ENCODE measurements at regions not wholly inside any gene's neighbourhood (a gene's known extent, or its start where the extent isn't known, plus 50 kb on each side); places are given as distances from the start of the nearest gene placed in this dataset.
A peak's percentile ranks its signal among the peaks of the same experiment; 100 is the strongest.
"Not testable (repeated sequence)": the region's sequence is repeated elsewhere in the genome, so short reads cannot be mapped to it uniquely, and the experiment has no call there.

DNA sequence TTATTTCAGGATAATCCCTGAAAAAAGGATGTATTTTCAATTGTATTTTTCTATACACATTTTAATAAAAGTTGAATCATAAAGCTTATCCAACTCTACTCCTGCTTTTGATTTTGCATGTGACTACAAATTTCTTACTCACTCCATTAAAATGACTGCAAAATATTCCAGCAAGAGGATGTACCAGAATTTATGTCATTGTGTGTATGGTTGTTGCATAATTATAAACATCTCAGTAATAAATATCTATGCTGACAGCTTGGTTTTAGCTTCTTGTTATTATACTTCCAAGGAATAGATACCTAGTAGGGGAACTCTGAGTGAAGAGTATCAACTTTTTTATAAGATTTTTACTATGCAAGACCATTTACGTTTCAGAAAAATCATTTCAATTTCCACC lies 463.2 kb upstream of the RUNX1 start:
- DNase-seq = no peak

DNA sequence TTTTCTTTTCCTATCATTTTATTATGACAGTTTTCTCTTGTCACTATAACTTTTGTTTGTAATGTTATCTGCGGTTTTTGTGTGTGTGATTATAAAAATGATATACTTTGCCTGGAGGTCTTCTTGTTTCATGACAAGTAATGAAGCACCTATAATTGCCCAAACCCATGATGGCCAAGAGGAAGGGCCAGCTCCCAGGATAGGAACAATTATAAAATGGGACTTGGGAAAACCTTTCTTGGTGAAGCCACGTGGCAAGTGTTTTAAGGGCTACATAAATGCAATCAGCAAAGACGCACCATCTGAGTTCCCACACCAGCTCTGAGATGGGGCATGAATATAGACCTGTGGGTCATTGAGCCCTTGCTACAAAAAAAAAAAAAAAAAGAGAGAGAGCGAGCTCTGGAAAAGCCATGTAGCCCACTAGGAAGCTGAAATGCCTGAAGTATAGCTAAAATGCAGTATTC lies 462.6 kb upstream of the RUNX1 start:
- no peak for DNase-seq

DNA sequence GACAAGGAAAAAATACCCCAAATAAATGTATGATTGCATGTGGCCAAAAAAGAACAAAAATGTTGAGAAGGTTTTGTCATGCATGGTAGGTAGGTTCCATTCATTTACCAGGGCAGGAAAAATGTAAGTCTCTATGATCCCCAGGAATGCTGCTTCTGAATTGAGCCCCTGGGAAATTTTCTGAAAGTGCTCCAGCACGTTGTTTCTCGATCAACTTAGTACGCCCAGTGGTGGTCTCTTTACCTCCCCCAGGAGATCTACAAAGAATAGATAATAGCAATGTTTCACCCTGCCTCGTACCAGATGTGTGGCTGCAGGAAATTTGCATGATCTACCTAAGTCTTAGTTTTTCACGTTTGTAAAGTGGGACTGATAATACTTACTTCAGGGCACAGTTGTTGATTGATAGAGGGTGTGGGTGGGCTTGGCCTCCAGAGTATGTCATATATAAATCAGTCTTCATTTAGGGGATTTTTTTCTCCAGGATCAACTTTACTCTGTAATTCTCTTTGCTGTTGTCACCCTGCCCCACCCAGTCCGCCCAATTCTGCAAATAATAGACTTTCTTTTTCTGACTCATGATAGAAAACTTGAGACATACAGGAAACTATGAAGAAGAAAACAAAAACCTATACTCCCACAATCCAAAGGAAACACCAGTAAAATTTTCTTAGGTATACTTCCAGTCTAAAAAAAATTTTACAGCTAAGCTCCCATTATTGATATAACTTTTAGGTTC lies 462.0 kb upstream of the RUNX1 start:
- DNase-seq = peak; percentile 8

DNA sequence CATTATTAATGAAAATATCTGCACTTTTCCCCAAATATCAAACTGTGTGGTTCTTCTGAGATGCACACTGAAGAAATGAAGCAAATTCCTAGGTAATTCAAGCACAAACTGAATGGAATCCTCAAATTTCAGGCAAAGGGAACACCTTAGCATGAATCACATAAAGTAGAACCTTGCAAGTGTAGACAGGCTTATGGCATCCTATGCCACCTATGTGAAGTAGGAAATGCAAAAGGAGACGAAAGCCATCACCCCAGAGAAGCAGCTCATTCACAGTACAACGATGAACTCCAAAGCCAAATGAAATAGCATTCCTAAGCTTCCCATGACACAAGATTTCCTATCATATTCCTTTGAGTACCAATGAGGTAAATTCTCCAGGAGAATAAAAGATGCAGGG lies 461.2 kb upstream of the RUNX1 start:
- DNase-seq = no peak

DNA sequence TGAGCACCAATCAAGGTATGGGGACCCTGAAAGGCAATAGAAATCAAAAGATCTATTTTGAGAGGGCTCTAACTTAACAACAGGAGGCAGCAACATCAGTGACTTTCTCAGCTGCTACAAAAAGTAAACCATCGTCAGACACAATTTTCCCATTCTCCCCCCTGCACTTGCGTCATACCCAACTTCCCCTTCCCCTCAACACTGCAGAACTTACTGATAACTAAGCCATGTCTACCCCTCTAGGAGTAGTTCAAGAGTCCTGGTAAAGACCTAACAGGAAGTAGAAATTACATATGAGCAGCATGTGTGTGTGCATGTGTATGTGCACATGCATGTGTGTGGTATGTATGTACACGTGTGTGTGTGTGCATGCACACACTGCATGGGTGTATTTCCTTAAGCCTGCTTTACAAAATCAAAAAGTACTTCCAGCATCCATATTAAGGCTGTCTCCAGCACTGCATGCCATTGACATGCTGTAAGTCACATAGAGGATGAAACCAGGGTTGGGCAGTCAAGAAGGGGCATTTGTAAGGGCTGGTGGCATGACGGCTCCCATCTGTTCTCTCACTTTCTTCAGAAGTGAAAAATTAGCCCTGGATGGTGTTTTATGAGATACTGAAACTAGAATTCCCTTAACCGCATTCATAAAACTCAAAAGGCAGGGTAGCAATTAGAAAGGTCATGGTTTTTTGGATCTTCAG lies 460.1 kb upstream of the RUNX1 start:
- no peak for DNase-seq

DNA sequence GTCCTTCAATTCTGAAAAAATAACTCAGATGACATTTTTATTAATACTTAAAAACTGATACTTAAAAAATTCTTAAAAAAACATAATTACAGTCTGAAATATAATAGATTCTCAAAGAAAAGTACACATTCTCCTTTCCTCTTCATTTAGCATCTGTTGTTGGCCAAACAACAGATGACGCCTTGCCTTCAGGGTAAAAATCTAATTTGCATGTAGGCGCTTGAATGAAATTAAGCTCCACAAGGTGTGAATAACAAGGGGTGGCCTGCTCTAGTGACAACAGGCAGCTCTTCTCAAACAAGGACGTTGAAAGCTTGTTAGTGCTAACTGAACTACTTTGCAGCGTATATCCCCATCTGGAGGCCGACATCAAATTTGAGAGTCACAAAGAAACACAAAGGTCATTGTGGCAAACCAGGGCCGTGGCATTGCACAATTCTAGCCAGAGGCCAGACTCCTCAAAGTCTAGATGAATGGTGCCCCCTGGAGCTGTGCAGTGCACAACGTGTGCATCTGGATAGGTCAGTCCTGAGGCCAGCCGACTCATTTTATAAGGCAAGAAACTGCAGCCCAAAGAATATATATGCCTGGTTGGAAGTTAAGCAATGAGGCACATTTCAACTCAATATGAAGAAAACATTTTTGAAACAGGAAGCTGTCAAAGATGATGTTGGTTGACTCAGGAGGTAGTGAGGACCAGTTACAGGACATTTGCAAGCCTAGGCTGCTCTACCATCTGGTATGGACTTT lies 459.2 kb upstream of the RUNX1 start:
- DNase-seq = peak; percentile 9

DNA sequence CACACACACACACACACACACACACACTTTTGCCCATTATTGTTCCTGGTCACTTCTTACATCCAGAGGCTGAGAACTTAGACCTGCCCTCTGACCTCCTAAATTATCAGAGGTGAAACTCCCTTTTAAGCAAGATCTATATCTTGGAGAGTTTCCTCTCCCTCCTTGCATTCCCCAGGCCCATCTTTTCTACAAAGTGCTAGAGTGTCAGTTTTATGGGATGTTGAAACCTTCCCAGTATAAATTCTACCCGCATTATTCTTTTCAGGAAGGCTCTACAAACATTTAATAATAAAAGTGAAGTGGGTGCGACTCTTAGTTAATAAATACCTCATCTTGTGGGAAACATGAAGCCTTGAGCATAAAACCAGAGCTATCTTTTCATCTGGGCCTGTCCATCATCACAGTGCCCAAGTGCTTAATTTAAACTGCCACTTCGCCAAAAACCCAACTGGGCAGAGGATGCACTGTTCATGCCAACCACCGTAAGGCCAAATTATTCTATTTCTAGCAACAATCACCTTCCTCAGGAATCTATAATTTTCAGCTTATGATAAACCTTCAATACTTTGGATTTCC lies 458.2 kb upstream of the RUNX1 start:
- no peak for DNase-seq

DNA sequence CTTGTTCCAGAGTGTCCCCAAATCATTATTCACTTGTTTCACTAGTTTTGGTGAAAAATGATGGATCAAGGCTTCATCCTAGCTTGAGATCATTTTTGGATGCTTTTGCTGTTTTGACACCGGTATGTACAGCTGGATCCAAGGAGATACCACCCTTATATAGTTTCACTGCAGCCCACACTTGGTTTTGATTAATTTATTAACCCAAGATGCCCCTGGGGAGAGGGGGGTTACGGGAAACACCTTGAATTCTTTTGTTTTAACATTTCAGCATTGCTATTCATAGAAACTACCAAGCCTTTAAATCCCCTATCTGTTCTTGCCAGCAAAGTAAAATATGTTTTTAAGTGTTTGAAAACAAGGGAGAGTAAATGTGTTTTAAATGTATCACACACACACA lies 457.7 kb upstream of the RUNX1 start:
- DNase-seq = no peak

DNA sequence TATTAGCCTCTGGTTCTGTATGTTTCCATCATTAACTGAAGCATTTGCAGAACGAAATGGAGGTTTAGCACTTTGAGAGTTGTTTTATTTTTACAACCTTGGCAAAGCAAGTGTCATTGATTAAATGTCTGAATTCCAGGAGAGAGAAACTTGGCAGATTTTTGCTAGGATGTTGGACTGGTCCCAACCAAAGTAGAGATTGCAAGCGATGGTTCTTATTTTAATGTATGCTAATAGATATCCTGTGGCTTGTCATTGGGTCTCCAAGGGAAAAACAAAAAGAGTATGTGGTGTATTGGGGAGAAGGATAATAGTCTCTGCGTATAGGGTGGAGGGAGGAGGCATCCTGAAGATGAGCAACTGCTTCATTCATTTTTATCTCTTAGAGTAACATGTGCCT lies 457.2 kb upstream of the RUNX1 start:
- DNase-seq = no peak

DNA sequence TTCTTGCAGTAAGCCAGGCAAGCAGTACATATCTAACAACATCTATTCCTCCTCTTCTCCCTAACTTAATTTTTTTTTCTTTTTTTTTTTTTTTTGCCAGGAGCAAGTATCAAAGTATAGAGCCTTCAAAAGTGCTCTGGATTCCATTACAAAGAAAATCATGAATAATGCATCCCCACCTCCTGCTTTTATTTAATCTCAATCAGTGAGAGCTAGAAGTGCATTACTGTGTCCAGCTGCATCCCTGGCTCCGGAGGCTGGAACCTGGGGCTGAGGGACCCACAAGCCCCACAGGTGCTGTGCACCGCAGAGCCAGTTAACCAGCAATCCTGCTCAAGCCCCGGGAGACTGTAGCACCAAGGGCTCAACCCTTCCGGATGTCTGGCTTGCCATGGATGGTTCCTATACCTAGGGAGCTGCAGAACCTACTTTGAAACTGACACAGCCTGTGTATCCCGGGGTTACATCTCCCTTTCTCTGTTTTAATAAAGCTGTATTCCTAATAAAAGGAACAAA lies 455.9 kb upstream of the RUNX1 start:
- no peak for DNase-seq

DNA sequence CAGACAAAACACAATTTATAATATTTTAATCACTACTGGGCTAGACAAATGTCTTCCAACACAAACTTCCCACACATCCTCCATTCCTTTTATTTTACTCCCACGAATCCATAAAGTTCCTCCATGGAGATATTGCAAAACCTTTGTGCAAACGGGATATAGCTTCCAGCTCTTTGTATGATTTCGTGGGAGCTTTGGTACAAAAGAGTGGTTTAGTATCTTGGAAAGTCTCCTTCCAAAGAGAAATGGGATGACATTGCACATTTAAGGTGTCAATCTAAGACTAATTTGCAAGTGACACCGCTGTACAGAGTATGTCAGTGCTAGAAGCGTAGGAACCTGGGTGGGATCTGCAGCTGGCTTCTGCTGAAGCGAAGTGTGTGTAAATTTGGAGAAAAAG lies 455.2 kb upstream of the RUNX1 start:
- no peak for DNase-seq

DNA sequence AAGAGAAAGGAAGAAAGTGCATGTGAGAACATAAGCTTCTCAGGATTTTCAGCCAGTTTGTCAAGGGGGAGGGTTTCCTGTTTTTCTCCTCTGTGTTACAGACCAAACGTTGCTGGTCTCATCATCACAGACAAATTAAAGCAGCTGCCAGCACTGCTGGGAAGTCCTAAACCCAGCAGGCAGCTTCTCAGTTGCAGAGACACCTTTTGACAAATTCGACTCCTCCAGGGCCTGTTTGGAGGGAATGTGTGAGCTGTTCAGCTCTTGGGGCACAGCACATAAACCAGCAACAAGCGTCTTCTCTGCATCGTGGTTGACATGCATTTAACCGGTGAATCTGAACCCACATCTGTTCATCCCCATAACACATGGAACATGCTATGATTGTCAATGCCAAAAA lies 454.6 kb upstream of the RUNX1 start:
- DNase-seq = peak; percentile 8

DNA sequence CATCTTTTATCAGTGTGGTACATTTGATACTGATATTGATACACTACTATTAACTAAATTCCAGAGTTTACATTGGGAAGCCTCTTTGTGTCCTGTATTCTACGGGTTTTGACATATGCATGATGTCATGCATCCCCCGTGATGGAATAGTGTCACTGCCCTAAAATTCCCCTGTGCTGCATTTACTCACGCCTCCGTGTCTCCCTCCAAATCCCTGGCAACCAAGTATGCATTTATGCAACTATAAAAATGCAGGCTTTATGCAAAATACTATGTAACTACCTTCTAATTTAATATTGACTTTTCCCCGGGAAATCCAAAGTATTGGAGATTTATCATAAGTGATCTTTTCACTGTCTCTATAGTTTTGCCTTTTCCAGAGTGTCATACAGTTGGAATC lies 453.7 kb upstream of the RUNX1 start:
- no peak for DNase-seq

DNA sequence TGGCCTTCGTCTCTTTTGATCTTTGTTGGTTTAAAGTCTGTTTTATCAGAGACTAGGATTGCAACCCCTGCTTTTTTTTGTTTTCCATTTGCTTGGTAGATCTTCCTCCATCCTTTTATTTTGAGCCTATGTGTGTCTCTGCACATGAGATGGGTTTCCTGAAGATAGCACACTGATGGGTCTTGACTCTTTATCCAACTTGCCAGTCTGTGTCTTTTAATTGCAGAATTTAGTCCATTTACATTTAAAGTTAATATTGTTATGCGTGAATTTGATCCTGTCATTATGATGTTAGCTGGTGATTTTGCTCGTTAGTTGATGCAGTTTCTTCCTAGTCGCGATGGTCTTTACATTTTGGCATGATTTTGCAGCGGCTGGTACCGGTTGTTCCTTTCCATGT lies 448.4 kb upstream of the RUNX1 start:
- DNase-seq = not testable (repeated sequence)

DNA sequence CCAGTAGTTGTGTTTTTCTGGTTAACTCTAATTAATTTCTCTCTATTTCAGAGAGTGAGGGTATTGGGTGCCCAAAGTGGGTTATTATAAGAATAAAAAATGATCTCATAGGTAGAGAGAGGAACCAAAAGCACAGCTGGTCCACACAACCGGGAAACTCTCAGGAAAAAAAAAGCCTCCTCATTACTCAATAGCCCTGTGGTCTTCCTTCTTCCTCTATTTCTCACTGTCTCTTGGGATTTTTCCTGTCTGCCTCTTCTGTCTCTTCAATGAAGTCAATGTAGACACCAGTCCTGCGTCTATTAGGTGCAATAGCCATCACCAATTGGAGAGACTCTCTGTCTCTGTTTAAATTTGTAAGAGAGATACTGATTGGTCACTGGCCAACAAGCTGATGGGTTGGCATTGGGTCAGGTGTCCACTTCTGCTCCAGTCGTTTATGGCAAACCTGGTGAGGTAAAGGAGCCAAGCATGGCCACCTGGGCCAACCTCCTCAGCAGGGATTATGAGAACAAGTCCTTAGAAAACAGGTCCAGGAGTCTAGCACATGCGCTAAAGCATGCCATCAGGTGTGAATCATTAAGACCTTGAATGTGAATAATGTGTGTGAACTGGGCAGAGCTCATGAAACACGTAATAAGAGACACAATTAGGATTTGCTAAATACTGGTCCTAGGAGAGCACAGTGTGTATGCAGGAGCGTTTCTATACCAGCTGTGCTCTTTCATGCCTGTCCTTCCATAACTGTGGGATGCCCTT lies 443.0 kb upstream of the RUNX1 start:
- no peak for DNase-seq

DNA sequence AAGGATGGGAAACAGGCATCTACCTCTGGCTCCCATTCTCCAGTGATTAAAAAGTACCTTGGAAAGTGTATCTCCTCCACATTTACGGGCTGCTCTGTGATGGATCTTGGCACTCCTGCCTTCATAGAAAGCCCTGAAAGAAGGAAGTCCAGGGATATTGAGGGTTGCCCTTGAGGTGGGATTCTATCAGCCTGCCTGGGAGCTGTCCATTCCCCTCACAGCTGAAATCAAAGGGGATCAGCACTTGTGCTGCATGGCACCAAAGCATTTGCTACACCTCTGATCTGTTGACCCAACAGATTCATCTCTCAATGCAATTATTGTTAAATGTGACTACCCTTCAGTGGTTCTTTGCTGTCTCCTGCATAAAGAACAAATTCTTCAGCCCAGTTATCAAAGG lies 442.0 kb upstream of the RUNX1 start:
- no peak for DNase-seq

DNA sequence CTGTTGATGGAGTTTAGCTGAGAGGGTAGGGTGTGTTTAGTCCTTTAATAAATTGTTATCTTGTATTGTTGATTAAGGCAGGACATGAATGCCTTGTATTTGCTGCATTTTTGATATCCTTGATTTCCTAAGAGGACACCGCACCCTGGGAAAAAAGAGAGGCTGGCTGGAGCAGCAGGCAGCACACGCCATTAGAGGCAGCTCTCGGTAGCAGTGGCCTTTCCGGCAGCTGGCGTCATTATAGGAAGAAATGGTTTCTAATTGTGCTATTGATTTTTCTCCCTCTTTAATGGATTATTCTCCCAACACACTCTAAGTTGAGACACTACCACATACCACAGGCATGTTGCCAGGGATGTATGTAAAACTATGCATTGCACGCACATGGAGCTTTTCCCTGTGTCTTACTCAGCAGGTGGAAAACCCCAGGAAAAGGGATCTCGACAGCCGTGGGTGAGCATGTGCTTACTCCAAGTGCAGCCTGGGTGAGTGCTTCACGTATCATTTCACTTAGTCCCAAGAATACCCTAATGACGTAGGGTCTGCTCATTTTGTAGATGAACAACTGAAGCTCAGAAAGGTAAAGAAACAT lies 440.4 kb upstream of the RUNX1 start:
- no peak for DNase-seq

DNA sequence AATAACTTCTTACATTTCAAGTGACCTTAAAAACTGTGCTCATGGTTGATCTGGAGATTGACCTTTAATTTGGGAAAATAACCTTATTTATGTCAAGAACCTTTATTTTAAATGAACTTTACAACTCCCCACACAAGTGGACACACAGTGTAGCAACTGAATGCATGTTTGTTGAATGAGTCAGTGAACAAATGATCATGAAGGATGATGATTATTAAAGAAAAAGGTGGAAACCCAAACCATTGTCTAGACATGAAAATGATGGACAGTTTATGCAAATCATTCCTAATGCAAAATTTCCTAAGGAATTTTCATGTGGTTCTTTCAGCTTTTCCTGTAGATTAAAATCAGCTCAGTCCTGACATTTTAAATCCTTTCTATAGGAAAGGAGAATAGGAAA lies 439.8 kb upstream of the RUNX1 start:
- DNase-seq = no peak

DNA sequence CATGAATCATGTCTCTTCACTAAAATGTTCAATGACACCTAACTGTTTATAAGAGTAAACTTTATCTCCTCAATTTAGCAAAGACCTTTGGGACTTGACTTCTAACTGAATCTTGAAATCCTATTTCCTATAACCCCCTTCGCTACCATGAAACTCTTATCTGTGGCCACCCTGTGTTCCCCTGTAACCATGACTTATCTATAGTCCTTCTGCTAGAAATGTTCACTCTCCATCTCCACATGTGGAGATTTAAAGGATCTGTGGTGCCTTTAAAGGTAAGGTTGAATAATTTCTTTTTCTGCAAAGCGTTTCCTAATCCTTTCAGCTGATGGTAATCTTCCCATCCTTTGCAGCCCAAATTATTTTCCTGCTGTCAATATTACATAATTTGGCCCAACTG lies 436.3 kb upstream of the RUNX1 start:
- DNase-seq = no peak

DNA sequence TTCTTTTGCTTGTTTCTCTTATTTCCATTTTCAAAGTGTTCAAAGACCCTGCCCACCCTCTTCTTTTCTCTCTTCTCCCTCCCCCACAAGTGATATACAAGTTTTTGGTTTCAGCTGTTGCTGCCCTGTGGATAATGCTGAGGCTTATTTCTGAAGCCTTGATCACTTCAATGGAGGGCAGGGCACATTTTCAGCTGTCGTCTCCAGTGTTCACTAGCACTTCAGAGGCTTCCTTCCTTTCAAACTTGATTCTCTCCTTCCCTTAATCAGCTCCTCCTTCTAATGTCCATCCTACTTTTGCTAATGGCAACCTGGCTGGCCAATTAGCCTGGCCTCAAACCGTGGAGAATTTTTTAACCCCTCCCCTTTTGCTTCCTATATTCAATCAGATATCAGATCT lies 435.7 kb upstream of the RUNX1 start:
- no peak for DNase-seq

DNA sequence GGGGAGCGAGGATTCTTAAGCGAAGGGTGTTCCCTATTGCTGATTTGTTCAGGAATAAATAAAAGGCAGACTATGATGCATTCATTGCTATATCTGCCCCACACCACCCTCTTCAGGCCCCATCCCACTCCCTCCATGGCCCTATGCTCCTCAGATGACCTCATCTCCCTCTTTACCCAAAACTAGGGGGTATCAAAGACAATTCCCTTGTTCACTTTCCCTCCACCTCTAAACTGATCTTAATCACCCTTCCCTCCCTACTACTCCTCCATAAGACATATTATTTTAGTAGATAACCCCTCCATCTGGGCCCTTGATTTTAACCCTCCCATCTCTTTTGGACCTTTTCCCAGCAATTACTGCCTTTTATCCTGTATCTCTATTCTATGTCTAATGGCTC lies 434.9 kb upstream of the RUNX1 start:
- DNase-seq = no peak
